Islet of Langerhans (tissue), 1 donor: ENCODE measurements at regions not wholly inside any gene's neighbourhood (a gene's known extent, or its start where the extent isn't known, plus 50 kb on each side); places are given as distances from the start of the nearest gene placed in this dataset.
"Not testable (repeated sequence)": the region's sequence is repeated elsewhere in the genome, so short reads cannot be mapped to it uniquely, and the experiment has no call there.

Experiments used
- FAIRE-seq: peaks from one replicate; lab custom pipeline; 2011; peaks lifted over from hg19 to GRCh38; lab: Jason Lieb, UNC

GRCh38 chrX:40950546-40950945 lies 134.7 kb upstream of the USP9X start:
- FAIRE-seq, result no peak

- not testable (repeated sequence) for FAIRE-seq
Observed at GRCh38 chrX:40951407-40951806, 133.8 kb upstream of the USP9X start.

GRCh38 chrX:40952855-40953254 lies 132.4 kb upstream of the USP9X start:
- FAIRE-seq, result no peak

GRCh38 chrX:40953369-40953768 lies 131.9 kb upstream of the USP9X start:
- FAIRE-seq, result no peak

- FAIRE-seq, result no peak
Observed at GRCh38 chrX:40960041-40960440, 125.2 kb upstream of the USP9X start.

- FAIRE-seq, result peak; percentile 96
Observed at GRCh38 chrX:40962793-40963407, 122.3 kb upstream of the USP9X start.

GRCh38 chrX:40964008-40964407 lies 121.2 kb upstream of the USP9X start:
- FAIRE-seq, result no peak

- FAIRE-seq, result no peak
Observed at GRCh38 chrX:40964633-40965586, 120.3 kb upstream of the USP9X start.

- no peak for FAIRE-seq
Observed at GRCh38 chrX:40966213-40966820, 118.9 kb upstream of the USP9X start.

GRCh38 chrX:40968180-40968579 lies 117.1 kb upstream of the USP9X start:
- FAIRE-seq, result no peak

- FAIRE-seq, result no peak
Observed at GRCh38 chrX:40971736-40972135, 113.5 kb upstream of the USP9X start.

- no peak for FAIRE-seq
Observed at GRCh38 chrX:40973619-40974018, 111.6 kb upstream of the USP9X start.

GRCh38 chrX:40975951-40976350 lies 109.3 kb upstream of the USP9X start:
- no peak for FAIRE-seq

GRCh38 chrX:40976981-40977380 lies 108.3 kb upstream of the USP9X start:
- no peak for FAIRE-seq

GRCh38 chrX:40984962-40985361 lies 100.3 kb upstream of the USP9X start:
- no peak for FAIRE-seq

- FAIRE-seq, result no peak
Observed at GRCh38 chrX:40987413-40987812, 97.8 kb upstream of the USP9X start.

GRCh38 chrX:40988100-40988499 lies 97.1 kb upstream of the USP9X start:
- FAIRE-seq, result no peak

- not testable (repeated sequence) for FAIRE-seq
Observed at GRCh38 chrX:40993395-40993794, 91.8 kb upstream of the USP9X start.

GRCh38 chrX:40996886-40997530 lies 88.2 kb upstream of the USP9X start:
- no peak for FAIRE-seq

- no peak for FAIRE-seq
Observed at GRCh38 chrX:40998123-40998522, 87.1 kb upstream of the USP9X start.

GRCh38 chrX:41001327-41001726 lies 83.9 kb upstream of the USP9X start:
- FAIRE-seq, result no peak

GRCh38 chrX:41002026-41002425 lies 83.2 kb upstream of the USP9X start:
- no peak for FAIRE-seq
